ENCODE measurements at regions not wholly inside any gene's neighbourhood (a gene's known extent, or its start where the extent isn't known, plus 50 kb on each side); places are given as distances from the start of the nearest gene placed in this dataset.

DNA sequence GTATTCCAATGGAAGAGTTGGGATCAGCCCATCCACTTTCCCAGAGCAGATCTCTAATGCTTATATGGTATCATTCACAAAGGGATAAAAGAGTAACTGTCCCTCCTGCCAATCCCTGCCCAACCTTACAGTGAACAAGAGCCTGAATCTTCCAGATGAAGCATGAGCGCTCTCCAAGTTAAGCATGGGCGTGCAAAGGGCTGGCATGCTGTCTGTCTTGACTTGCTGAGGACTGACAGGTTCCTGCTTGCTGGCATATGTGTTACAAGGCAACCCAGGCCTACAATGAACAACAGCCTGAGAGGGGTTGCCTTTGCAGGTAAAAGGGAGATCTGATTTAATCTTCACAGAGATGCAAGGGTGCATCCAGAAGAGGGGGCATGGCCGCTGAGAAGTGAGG is 155.6 kb upstream of the SOD1 start:
- no peak for TF ChIP-seq CTCF (IDR thresholded peaks at IDR 0.05; ENCODE audit: insufficient read depth, low read length)
- TF ChIP-seq, protein P1, sequence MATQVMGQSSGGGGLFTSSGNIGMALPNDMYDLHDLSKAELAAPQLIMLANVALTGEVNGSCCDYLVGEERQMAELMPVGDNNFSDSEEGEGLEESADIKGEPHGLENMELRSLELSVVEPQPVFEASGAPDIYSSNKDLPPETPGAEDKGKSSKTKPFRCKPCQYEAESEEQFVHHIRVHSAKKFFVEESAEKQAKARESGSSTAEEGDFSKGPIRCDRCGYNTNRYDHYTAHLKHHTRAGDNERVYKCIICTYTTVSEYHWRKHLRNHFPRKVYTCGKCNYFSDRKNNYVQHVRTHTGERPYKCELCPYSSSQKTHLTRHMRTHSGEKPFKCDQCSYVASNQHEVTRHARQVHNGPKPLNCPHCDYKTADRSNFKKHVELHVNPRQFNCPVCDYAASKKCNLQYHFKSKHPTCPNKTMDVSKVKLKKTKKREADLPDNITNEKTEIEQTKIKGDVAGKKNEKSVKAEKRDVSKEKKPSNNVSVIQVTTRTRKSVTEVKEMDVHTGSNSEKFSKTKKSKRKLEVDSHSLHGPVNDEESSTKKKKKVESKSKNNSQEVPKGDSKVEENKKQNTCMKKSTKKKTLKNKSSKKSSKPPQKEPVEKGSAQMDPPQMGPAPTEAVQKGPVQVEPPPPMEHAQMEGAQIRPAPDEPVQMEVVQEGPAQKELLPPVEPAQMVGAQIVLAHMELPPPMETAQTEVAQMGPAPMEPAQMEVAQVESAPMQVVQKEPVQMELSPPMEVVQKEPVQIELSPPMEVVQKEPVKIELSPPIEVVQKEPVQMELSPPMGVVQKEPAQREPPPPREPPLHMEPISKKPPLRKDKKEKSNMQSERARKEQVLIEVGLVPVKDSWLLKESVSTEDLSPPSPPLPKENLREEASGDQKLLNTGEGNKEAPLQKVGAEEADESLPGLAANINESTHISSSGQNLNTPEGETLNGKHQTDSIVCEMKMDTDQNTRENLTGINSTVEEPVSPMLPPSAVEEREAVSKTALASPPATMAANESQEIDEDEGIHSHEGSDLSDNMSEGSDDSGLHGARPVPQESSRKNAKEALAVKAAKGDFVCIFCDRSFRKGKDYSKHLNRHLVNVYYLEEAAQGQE (IDR thresholded peaks at IDR 0.05; ENCODE audit: insufficient replicate concordance, low read depth), result no peak
- TF ChIP-seq POLR2AphosphoS5 (IDR thresholded peaks at IDR 0.05; ENCODE audit: low read depth), result no peak

Measured in HL-60 (cell line).